Fibroblast of skin of left biceps (primary cell): ENCODE measurements at regions not wholly inside any gene's neighbourhood (a gene's known extent, or its start where the extent isn't known, plus 50 kb on each side); places are given as distances from the start of the nearest gene placed in this dataset.
A peak's percentile ranks its signal among the peaks of the same experiment; 100 is the strongest.
"Not testable (repeated sequence)": the region's sequence is repeated elsewhere in the genome, so short reads cannot be mapped to it uniquely, and the experiment has no call there.

ENCODE experiments used
- DNase-seq, 2 experiments: peaks; one replicate each; pipeline ENCODE4 v3.0.0-alpha.2; 2013; ENCODE audit warnings: low read depth in 2 of 2

GRCh38 chr13:76289558-76289957 is 596.6 kb downstream of the KCTD12 start:
- DNase-seq, result no peak

- peak; percentile 31 to 32 for DNase-seq
Observed at GRCh38 chr13:76286178-76286577, 600.0 kb downstream of the KCTD12 start.

DNA sequence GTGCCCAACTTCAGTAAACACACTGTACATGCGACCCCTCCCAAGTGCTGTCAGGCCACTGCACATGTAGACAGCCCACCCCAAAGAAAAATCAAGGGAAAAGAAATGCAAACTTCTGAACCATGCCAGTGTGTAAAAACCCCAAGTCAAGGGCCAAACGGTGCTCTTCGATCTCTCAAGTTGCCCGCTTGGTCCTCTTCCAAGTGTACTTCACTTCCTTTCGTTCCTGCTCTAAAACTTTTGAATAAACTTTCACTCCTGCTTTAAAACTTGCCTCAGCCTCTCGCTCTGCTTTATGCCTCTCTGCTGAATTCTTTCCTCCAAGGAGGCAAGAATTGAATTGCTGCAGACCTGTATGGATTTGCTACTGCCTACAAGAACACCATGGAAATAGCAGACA is 600.7 kb downstream of the KCTD12 start:
- no peak for DNase-seq

DNA sequence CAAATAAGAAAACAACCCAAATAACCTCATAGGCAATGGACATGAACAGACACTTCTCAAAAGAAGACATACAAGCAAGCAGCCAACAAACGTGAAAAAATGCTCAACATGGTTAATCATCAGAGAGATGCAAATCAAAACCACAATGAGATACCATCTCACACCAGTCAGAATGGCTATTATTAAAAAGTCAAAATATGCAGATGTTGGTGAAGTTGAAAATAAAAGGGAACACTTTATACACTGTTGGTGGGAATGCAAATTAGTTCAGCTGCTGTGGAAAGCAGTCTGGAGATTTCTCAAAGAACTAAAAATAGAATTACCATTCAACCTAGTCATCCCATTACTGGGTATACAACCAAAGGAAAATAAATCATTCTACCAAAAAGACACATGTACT is 606.4 kb downstream of the KCTD12 start:
- DNase-seq, result not testable (repeated sequence)

- DNase-seq, result no peak
Observed at GRCh38 chr13:76271728-76272232, 614.4 kb downstream of the KCTD12 start.

DNA sequence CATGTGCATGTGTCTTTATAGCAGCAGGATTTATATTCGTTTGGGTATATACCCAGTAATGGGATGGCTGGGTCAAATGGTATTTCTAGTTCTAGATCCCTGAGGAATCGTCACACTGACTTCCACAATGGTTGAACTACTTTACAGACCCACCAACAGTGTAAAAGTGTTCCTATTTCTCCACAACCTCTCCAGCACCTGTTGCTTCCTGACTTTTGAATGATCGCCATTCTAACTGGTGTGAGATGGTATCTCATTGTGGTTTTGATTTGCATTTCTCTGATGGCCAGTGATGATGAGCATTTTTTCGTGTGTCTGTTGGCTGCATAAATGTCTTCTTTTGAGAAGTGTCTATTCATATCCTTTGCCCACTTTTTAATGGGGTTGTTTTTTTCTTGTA is 617.9 kb downstream of the KCTD12 start:
- not testable (repeated sequence) for DNase-seq

DNA sequence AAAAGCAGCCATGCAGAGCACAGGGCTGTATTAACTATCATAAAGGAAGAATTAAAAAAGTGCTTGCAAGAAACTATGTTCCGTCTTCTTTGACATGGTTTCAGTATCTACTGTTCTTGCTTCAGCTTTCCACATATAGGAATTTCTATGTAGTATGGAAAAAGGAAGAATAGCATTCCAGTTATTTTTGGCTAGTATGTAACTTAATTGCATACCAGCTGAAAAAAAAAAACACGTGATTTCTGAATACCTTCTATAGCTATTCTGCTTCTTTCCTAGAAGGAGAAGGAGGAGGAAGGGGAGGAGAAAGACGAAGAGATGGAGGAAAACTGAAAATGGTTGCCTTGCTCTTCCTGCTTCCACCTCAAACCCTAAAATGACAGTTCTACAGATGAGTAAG is 619.0 kb downstream of the KCTD12 start:
- DNase-seq, result no peak

GRCh38 chr13:76266561-76266960 is 619.6 kb downstream of the KCTD12 start:
- DNase-seq, result no peak

DNA sequence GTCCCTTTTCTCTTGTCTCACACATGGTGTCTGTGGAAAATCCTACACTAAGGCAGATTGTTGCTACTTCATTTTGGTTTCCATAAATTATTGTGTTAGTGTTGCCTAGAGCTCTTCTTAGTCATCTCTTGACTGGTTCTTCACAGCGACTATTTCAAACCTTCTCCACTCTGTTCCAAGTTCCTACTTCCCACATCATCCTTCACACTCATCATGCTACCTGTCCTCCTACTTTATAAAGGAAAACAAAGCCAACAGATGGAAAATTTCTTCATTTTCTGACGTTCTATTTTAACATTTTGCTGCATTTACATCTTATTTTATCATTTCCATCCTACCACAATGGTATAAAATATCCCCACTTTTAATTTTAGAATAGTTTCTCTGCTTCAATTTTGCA is 614.1 kb downstream of the LMO7 start:
- no peak for DNase-seq

GRCh38 chr13:76245920-76246319 is 609.8 kb downstream of the LMO7 start:
- DNase-seq, result no peak

DNA sequence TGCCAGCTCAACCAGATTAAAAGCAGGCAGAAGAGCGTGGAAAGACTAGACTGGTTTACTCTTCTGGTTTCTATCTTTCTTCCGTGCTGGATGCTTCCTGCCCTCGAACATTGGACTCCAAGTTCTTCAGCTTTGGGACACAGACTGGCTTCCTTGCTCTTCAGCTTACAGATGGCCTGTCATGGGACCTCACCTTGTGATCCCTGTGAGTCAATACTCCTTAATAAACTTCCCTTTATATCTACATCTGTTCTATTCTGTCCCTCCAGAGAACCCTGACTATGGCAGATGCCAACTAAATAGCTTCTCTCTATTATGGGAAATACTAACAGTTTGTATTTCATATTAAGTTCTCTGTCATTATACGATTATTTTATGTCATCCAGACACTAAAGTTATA is 609.1 kb downstream of the LMO7 start:
- DNase-seq, result no peak

- DNase-seq, result not testable (repeated sequence)
Observed at GRCh38 chr13:76243120-76243519, 607.0 kb downstream of the LMO7 start.

DNA sequence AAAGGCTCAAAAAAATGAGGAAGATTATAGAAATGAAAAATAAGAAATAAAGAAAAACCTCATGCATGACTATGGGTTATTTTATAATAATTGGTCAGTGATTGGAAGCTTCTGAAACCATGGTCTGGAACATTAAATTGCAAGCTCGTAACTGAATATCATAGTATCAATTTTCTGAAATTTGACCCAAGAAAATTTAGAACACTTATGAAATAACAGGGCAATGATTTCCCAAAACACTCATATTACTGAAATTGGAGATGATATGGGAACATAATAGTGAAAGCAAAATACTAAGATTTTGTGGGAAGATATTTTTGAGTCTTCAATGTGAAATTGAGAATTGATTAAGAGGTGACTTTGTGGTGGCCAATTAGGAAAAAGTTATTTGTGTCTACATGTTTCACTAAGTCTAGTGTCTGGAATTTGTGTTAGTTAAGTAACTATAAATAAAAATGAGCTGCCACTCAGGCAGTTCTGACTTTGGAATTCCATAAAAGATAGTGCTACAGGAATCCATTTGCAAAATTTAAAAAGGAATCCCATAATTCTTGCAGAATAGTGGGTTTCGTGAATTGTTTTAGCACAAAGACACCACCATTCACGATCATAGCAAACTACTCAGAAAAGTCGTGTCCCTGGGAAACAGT is 603.0 kb downstream of the LMO7 start:
- DNase-seq, result no peak

DNA sequence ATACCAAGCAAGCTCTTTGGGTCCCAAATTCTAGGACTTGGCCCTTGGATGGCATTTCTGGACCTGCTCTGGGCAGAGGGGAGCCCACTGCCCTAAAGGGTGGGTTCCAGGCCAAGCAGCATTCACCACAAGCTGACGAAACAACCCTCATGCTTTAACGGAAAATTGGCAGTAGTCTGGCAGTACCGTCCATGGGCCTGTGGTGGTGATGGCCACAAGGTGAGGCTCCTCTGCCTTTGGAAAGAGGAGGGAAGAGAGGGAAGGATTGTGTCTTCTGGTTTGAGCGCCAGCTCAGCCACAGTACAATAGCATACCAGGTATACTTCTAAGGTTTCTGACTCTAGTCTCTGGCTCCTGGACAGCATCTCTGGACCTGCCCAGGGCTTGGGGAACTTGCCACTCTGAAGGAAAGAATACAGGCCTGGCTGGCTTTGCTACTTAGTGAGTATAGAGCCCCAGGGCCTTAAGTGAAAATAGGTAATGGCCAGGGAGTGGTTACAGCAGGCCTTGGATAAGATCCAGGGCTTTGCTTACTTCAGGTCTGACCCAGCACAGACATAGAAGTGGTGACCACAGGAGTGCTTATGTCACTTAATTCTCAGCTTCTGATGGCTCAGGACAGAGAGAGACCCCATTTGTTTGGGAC is 595.5 kb downstream of the LMO7 start:
- DNase-seq, result no peak

DNA sequence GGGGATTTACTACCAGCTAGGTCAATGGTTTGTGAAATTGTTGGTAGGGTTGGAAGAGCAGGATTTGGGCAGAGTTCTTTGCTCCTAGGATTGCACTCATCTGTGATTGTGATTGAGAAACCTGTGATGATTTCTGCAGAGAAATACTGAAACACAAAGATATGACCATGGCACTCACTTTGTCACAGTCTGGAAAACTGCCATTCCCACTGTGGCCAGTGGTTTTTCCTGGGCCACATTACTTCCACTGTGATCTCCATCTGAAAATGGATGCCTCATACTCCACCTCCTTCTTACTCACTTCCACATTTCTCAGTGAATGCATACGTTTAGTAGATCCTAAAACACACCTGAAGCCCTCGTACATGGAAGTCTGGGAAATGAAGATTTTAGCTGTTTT is 593.2 kb downstream of the LMO7 start:
- no peak for DNase-seq

- no peak for DNase-seq
Observed at GRCh38 chr13:76226941-76227340, 590.8 kb downstream of the LMO7 start.

- no peak for DNase-seq
Observed at GRCh38 chr13:76225815-76226489, 589.8 kb downstream of the LMO7 start.

- no peak for DNase-seq
Observed at GRCh38 chr13:76223999-76224398, 587.9 kb downstream of the LMO7 start.

- no peak for DNase-seq
Observed at GRCh38 chr13:76223565-76223964, 587.4 kb downstream of the LMO7 start.

DNA sequence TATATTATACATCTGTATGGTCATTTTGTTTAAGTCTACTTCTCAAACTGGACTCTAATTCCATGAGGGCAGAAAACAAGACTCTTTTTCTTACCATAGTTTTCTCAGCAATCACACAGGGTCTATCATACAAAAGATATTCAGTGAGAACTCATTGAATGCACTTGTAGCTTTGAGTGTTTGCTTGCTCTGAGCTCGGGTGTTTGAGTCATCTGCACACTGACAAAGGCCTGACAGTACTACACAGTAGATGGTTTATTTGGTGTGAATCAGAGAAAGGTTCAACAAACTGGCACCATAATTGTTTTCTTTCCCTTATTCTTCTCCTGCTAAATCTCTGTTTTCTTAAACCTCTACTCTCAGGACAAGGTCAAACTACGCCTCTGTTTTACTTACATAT is 586.4 kb downstream of the LMO7 start:
- no peak for DNase-seq

- peak; percentile 10 to 11 for DNase-seq
Observed at GRCh38 chr13:76216729-76217128, 580.6 kb downstream of the LMO7 start.

DNA sequence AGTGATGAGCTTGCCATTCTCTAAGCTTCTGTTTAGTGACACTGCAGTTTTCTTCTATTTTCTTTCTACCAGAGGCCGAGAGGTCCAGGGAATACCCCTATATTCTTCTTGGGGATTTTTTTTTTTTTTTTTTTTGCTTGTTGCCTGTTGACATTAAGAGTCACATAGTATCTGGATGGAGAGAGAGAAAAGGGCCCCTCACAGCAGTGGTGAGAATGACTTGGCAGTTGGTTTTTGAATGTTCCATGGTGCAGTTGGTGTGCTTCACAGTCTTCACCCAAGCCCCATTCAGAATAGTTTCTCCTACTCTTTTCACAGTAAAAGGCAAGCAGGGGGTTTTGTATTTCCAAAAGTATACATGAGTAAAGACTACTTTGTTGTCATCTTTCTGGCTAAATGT is 577.9 kb downstream of the LMO7 start:
- no peak for DNase-seq

- DNase-seq, result no peak
Observed at GRCh38 chr13:76213423-76213904, 577.3 kb downstream of the LMO7 start.
